HG02973 (cell line): ENCODE measurements at regions not wholly inside any gene's neighbourhood (a gene's known extent, or its start where the extent isn't known, plus 50 kb on each side); places are given as distances from the start of the nearest gene placed in this dataset.
"Not testable (repeated sequence)": the region's sequence is repeated elsewhere in the genome, so short reads cannot be mapped to it uniquely, and the experiment has no call there.

Source experiments
- ATAC-seq: cut with Tn5 transposase; IDR thresholded peaks from one replicate; pipeline ENCODE4 v1.9.1; 2021; ENCODE audit warnings: moderate library complexity; ENCODE audit not compliant: unreplicated experiment

DNA sequence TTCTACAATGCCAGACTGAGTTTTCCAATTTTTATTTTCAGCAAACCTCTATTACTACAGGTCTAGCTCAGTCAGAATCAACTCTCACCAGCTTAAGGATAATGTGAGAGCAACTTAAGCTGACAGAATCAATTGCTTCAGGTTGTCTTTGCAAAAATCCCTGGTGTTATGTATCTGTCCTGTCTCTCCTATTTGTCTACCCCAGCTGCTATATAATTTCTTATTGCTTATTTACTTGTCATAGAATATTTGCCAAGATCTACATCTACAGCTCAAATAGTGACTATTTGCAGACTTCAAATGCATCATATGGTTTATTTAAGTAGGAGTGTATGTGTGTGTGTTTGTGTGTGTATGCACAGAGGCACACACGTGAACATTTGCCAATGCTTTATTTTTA lies 54.1 kb downstream of the FOXG1 start:
- no peak for ATAC-seq

DNA sequence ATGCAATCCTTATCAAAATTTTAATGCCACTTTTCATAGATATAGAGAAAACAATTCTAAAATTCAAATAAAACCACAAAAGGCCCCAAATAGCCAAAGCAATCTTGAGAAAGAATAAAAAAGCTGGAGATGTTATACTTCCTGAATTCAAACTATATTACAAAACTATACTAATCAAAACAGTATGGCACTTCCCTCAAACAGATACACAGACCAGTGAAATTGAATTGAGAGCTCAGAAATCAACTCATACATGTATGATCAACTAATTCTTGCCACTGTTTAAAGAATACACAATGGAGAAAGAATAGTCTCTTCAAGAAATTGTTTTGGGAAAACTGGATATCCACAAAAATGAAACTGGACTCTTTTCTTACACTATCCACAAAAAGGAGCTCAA lies 55.4 kb downstream of the FOXG1 start:
- ATAC-seq, result no peak

DNA sequence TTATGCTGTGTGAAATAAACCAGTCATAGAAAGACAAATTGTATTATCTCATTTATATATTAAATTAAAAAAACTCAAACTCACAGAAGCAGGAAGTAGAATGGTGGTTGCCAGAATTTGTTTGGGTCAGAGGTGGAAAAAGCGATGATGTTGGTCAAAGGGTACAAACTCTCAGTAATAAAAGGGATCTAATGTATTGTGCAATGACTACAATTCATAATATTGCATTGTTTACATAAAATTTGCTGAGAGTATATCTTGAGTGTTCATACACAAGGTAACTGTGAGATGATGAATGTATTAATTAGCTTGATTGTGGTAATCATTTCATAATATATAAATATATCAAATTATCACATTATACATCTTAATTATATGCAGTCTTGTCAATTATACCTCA lies 56.7 kb downstream of the FOXG1 start:
- no peak for ATAC-seq

DNA sequence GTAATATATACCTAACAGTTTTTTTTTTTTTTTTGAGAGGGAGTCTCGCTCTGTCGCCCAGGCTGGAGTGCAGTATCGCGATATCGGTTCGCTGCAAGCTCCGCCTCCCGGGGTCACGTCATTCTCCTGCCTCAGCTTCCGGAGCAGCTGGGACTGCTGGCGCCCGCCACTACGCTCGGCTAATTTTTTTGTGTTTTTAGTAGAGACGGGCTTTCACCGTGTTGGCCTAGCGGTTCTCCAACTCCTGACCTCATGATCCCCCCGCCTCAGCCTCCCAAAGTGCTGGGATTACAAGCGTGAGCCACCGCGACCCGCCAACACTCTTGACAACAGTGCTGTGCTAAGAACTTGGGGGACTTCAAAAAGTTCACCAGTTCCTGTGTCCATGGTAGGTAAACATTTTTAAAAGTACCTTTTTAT lies 63.5 kb downstream of the FOXG1 start:
- no peak for ATAC-seq

DNA sequence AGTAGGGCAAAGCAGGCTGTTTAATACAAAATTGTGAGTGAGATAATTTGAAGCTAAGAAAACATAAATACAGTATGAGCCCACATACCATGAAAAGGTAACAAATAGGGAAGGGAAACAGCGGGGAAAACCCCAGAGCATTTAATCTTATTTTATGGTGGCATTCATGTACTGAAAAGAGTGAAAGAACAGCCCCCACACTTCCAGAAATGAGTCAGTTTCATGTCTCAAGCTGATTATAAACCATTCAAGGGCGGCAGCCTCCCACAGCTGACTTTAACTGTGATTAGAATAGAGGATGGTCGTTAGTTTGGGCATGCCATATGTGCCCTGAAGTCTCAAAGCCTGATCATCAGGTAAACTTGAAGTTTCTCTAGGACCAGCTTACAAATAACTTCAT lies 64.5 kb downstream of the FOXG1 start:
- peak; percentile 100 for ATAC-seq

DNA sequence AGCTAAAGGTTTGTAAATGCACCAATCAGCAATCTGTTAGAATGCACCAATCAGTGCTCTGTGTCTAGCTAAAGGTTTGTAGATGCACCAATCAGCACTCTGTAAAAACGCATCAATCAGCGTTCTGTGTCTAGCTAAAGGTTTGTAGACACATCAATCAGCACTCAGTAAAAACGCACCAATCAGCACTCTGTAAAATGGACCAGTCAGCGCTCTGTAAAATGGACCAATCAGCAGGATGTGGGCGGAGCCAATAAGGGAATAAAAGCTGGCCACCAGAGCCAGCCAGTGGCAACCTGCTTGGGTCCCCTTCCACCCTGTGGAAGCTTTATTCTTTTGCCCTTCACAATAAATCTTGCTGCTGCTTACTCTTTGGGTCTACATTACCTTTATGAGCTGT lies 76.0 kb downstream of the FOXG1 start:
- ATAC-seq, result not testable (repeated sequence)

DNA sequence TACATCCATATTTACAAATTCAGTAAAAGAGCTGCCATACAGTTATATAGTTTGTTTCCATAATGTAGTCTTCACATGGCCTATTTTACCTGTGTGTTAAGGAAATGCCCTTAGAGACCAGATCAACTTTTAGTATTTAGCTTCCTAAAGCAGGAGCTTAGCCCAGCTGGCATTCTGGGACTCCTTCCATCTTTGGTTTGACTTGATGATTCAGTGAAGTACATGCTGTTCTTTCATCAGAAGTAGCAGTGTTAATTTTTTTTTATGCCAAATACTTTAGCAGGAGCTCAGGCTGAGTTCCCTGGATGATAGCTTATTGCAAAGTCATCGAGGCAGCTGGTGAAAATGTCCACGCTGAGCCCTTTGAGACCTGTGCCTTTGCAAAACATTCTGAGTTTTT lies 101.0 kb downstream of the FOXG1 start:
- no peak for ATAC-seq

DNA sequence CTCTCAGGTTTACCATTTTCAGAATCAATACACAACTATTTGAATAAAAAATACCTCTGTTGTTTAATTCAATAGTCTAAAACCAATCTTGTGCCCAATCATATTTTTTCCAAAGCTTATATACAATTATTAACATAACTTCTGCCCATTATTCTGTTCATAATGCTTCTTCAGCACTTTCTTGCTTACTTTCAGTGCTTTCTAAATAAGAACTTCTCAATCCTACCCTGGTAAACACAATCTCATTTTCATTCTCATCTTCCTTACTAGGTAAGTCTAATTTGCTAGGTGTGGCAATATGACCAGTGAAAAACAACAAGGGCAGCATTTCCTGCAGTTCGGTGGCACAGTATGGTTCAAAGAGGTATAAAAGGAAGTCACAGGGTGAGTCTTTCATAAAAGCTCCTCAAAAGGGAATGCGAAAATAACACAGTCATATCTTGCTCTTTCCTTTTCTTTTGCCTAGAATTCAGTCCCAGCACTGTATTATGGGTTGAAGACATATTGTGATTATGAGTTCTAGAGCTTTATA lies 103.5 kb downstream of the FOXG1 start:
- no peak for ATAC-seq

DNA sequence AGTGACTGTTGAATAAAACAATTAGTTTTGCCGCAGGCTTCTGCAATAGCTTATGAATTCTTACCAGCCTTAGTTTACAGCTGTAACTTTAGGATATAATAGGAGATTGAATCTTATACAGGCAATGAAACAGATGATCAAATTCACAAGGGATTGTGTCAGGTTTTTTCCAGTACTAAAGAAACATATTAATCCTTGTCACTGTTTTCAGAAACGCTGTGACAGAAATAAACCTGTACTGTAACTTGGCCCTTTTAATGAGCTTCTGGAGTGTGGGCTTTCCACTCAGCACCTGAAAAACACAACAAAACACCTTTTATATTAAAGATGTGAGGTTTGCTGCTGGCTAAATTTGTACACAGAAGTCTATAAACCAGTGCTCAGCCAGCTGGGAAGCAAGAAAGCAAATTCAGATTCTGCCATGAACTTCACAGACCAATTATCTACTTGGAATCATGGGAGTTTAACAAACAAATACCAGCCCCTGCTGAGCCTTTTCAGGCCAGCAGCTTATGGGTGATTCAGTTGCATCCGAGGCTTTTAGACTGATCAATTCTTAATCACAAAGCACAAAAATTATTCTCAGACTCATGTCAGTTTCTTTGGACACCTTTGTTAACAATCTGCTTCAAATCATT lies 109.5 kb downstream of the FOXG1 start:
- no peak for ATAC-seq

DNA sequence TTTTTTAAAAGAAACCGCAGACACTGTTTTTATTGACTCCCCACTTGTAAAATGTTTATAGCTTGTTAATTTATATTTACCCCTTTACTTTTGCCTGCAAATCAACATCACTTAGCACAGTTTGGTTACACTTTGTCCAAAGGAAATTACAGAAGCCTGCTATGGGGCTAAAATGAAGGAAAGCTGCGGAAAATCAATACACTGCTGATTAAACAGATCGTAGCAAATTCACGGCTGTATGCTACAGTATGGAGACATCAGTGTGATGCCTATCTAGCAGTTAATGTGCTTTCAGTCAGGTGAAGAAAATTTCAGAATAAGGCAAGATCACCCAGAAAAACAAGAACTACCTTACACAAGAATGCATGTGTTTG lies 110.0 kb downstream of the FOXG1 start:
- no peak for ATAC-seq

DNA sequence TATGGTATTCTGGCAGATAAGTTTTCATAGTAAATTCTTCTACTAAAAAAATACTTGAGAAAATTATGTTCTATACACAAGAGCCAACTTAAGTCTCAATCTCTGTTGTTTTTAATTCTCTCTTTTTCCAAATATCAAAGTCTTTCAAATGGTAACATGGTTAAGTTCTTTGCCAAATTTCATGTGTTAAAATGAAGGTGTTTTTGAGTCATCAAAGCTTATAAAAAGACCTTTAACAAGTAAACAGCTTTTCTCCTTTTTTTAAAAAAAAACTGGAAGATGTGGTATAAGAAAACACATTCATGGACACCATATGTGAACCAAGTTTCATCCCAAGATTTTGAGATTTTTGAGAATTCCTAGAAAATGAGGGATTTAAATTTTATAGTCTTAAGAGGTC lies 111.3 kb downstream of the FOXG1 start:
- ATAC-seq, result no peak

DNA sequence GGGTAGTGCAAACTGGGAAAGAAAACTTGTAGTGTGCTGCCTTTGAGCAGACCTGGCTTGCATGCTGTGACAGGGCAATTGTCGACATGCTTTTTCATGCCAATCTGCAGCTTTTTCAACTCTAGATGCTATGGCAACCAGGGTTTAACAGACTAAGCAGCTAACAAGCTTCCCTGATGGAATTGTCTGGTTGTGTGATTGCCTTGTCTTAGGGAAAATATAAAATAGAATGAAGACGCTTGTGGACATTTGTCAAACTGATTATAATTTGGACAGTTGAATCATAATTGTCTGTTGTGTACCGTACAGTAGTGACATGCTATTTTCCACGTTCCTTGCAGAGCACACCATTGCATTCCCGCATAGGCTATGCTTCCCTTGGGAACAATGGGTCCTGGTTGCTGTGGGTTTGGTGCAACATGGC lies 113.0 kb downstream of the FOXG1 start:
- ATAC-seq, result no peak

DNA sequence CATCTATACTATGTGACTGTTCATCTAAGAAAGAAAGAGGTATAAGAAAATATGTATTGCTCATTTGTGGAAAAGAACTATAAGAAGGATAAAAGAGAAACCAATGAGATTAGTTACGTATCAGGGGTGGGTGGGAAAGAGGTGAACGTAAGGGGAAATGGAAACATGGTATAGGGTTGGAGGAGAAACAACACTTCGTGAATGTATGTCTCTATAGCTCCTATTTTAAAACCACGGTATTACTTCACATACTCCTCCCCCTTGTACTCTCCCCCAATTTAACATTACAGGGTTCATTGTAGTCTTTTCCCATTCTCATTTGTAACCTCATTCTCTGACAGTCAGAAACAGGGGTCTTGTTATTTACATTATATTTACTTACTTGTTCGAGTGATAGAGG lies 120.4 kb downstream of the FOXG1 start:
- no peak for ATAC-seq

DNA sequence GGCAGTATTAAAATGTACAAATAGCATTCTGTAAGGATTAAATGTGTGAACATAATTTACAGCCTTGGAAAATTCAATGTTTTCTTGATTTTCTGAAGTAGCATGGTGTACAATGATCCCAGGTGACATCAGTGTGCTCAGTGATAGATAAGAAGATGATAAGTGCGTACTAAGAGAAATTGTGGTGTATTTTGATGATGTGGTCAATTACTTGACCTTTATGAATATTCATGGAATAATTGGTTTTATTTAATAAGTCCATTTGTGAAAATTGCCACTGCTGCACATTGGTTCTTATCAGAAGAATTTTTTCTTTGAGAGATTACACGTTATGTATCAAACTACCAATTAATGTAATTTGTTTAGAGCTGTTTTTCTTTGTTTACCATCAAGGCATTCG lies 128.8 kb downstream of the FOXG1 start:
- ATAC-seq, result no peak

DNA sequence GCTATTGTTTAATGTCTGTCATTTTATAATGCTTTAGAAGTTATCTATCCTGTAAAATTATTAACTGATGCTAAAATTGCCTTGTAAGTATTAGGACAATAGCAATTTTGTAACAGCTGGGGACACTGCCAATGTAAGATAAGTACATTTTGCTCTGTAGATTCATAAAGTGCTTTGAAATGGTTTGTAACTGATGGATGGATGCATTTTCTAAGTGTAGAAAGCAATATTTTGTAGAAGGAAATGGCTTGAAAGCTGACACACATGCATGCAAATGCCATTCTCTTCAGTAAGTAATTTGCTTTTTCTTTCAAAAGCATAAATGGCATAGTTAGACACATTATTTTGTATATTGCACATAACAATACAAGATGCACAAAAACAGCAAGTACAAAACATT lies 129.8 kb downstream of the FOXG1 start:
- no peak for ATAC-seq

DNA sequence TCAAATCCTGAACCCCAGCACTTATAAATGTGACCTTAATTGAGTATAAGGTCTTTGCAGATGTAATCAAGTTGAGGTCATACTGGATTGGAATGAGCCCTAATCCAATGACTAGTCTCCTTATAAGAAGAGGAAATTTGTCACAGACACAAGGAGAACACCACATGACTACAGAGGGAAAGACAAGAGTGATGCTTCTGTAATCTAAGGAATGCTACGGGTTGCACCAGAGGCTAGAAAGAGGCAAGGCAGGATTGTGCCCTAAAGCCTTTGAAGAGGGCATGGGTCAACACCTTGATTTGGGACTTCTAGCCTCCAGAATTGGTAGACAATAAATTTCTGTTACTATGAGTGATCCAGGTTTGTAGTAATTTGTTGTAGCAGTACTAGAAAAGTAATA lies 135.0 kb downstream of the FOXG1 start:
- no peak for ATAC-seq

DNA sequence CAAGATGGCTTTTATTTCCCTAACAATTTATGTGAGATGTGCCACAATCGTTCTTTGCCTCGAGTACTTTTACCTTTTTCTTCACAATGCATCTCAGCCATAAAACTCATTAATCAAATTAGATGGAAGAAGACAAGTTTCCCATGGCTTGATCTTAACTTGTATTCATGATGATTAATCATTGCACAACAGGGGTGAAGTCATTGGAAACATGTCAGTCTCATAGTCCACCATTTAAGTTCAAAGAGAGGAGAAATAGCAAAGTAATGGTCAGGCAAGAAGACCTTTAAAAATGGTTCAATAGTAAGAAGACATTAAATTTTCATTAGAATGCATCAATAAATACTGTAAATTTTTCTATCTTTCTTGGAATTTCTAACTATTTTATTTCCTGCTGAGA lies 136.3 kb downstream of the FOXG1 start:
- ATAC-seq, result no peak

DNA sequence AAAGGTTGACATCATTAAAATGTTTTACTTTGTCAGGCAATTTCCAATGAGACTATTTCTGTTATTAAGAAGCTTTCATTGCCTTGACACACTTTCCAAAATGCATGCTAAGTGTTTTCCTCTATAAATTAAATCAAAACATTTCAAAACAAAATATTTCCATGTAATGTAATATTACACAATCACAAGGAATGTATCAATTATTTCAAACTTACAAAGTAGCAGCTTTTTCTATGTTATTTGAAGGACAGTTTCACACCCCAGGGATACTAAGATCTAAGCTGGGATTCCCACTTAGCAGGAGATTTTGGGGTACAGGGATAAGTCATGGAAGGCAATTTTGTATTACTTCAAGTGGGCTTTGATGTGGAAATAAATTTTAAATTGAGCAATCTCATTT lies 144.9 kb downstream of the FOXG1 start:
- ATAC-seq, result no peak

DNA sequence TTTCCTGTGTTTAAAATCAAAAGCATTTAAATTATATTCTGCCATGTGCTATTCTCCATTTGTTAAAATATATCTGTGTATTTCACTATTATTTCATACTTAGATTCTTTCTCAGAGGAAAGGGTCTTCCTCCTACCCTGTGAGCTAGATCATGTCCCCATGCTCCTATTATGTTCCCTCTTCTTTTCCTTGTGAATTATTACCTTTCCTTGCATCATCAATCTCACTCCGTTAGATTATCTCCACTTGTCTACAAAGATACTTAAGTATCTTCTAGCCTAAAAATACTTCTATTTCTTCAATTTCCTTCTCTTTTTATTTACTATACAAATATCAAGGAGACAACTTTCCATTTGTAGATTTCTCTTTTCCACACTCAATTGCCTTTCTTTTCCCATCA lies 146.5 kb downstream of the FOXG1 start:
- ATAC-seq, result no peak

DNA sequence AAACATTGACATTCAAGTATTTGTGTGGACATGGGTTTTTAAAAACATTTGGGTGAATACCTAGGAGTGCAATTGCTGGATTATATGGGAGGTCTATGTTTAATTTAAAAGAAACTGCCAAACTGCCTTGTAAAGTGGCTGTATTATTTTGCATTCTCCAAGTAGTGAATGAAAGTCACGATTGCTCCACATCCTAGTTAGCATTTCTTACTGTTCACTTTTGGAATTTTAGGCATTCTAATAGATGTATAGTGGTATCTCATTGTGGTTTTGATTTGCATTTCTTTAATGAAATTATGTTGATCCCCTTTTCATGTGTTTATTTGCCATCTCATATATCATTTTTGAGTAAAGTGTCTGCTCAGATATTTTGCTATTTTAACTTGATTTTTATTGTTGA lies 159.5 kb downstream of the FOXG1 start:
- ATAC-seq, result no peak

DNA sequence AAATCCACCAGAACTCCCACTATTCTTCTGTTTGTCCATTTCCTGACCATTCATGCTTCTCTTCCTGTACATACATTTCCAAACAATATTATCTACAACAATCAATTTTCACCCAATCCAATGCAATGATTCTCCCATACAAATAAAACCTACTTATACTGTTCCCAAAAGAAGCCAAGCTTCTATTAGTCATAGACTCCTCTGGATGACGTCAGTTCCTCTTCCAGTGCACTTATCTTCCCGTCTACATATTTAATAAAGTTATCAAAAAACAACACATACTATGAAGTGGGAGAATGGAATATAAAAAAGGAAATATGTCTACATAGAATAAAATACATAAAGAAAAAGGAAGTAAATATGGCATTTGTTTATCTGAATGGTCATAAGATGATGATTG lies 165.4 kb downstream of the FOXG1 start:
- no peak for ATAC-seq

DNA sequence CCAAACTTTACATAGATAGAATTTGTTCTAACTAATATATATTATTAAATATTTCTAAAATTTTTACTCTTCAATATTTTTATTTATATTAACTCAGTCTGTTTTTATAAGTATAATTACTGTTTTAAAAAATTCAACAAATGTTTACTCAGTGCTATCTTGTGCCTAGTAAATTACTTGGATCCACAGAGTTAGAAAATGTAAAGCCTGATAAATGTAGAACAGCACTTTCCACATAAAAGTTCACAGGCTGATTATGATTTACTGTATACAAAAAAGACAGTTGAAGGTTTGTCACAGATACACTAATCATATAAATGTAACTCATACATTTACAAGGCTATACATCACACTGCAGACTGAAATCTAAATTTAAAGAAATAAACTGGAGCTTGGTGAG lies 170.0 kb downstream of the FOXG1 start:
- ATAC-seq, result no peak

DNA sequence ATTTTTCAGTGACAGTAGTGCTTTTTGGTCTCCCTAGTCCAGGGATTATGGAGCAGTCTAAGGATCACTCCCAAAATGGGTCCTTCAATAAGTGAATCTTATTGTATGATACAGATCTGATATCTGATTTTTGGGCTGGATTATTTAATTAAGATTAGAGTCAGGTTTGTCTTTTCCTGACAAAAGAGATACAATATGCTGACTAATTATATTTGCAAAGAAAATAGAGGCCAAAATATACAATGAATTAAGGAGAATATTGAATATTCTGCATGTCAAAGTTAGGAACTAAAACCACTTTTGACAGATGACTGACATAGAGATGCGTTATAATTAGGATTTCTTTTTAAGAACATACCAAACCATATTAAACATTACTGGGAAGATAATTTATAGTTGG lies 175.2 kb downstream of the FOXG1 start:
- ATAC-seq, result no peak
